ENCODE measurements at regions not wholly inside any gene's neighbourhood (a gene's known extent, or its start where the extent isn't known, plus 50 kb on each side); places are given as distances from the start of the nearest gene placed in this dataset.

GRCh38 chr4:189048119-189048518, 892.6 kb upstream of the FRG1 start:
- H3K27me3 Mint-ChIP-seq: no peaks in the 10 kb centered on the region

DNA sequence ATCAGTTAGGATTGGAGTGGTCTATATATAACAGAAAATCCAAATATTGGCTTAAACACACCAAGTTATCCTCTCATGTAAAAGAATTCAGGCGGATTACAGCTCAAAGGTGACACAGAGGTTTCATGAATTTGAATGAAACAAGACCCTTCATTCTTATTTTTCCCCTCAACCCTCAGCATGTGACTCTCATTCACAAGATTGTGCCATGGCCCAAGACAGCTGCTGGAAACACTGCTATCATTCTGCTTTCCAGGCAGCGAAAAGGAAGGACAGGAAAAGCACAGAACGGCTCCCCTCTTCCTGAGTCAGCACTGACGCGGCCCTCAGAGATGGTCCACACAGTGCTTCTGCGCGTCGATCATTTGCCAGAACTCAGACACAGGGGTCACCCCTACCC, 891.0 kb upstream of the FRG1 start:
- Mint-ChIP-seq H3K4me1 (ENCODE audit: low read depth in 2 of 2) (no peaks in the 10 kb centered on the region), H3K27ac (no peak overlapping the region), H3K36me3 (no peaks in the 10 kb centered on the region), H3K4me3 (no peak overlapping the region), H3K9me3 (peaks cover 7% of the 10 kb centered on the region), H3K27me3 (no peaks in the 10 kb centered on the region)
- DNase-seq (ENCODE audit: low spot score): no peak
- ATAC-seq: no peak

More at GRCh38 chr4:189048119-189048518, 892.6 kb upstream of the FRG1 start:
- Mint-ChIP-seq H3K9me3 (peaks cover 4% of the 10 kb centered on the region), H3K36me3 (no peaks in the 10 kb centered on the region), H3K4me1 (ENCODE audit: low read depth in 2 of 2) (no peaks in the 10 kb centered on the region), H3K4me3 (no peak overlapping the region), H3K27ac (no peak overlapping the region)
- ATAC-seq: no peak
- no peak for DNase-seq (ENCODE audit: low spot score)

GRCh38 chr4:189050643-189051042, 890.0 kb upstream of the FRG1 start:
- no peak overlapping the region for H3K27ac Mint-ChIP-seq
- H3K4me1 Mint-ChIP-seq (ENCODE audit: low read depth in 2 of 2): no peaks in the 10 kb centered on the region
- H3K4me3 Mint-ChIP-seq: no peak overlapping the region
- no peaks in the 10 kb centered on the region for H3K27me3 Mint-ChIP-seq
- peaks cover 10% of the 10 kb centered on the region for H3K9me3 Mint-ChIP-seq
- no peak for ATAC-seq
- no peak for DNase-seq (ENCODE audit: low spot score)
- no peaks in the 10 kb centered on the region for H3K36me3 Mint-ChIP-seq

DNA sequence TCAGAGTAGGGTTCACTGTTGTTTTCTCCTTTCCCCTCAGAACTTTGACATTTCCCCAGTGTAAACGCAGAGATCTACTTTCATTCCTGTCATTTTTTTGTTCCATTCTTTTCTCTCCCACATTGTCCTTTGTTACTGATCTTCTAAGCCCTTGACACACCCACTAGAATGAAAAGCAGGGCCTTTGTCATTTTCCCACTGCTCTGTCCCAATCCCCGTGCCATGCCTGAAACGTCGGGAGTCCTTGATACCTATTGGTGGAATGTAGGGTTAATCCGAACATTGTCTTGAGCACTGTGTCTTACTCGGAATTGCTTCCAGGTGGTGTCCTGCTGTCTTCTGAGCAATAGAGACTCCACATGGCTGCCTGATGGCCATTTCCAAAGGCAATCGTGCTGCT, 887.1 kb upstream of the FRG1 start:
- Mint-ChIP-seq H3K4me1 (ENCODE audit: low read depth in 2 of 2) (no peaks in the 10 kb centered on the region), H3K36me3 (no peaks in the 10 kb centered on the region), H3K27me3 (no peaks in the 10 kb centered on the region), H3K27ac (no peak overlapping the region), H3K4me3 (no peak overlapping the region), H3K9me3 (peaks cover 9% of the 10 kb centered on the region)
- no peak for DNase-seq (ENCODE audit: low spot score)
- ATAC-seq: no peak

DNA sequence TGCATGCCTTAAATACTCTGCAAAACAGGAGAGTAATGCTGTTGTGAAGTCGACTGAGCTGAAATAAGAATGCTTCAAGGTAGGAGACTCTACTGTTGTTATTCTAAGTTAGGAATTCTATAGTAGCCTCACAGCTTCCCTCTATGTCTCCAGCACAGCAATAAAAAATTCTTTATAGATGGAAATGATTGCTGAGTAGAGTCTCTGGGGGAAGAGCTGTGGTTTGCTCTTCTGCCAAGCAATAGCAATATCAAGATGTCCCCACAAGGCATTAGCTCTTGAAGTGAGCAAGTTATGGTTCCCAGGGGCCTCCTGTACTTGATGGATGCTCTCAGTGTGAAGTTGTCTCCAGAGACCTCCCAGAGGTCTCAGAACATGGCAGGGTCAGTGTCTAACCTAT, 880.6 kb upstream of the FRG1 start:
- Mint-ChIP-seq H3K36me3 (no peaks in the 10 kb centered on the region), H3K4me1 (ENCODE audit: low read depth in 2 of 2) (no peaks in the 10 kb centered on the region), H3K9me3 (peaks cover 29% of the 10 kb centered on the region), H3K4me3 (no peak overlapping the region), H3K27ac (no peak overlapping the region), H3K27me3 (no peaks in the 10 kb centered on the region)
- ATAC-seq: no peak
- DNase-seq (ENCODE audit: low spot score): no peak

GRCh38 chr4:189062047-189062820, 878.4 kb upstream of the FRG1 start:
- no peaks in the 10 kb centered on the region for H3K4me1 Mint-ChIP-seq (ENCODE audit: low read depth in 2 of 2)
- no peak overlapping the region for H3K4me3 Mint-ChIP-seq
- H3K27ac Mint-ChIP-seq: no peak overlapping the region
- DNase-seq (ENCODE audit: low spot score): no peak
- no peak for ATAC-seq
- H3K27me3 Mint-ChIP-seq: no peaks in the 10 kb centered on the region
- no peaks in the 10 kb centered on the region for H3K36me3 Mint-ChIP-seq
- peaks cover 32% of the 10 kb centered on the region for H3K9me3 Mint-ChIP-seq

GRCh38 chr4:189069772-189070171, 870.9 kb upstream of the FRG1 start:
- Mint-ChIP-seq H3K27me3 (no peaks in the 10 kb centered on the region), H3K4me1 (ENCODE audit: low read depth in 2 of 2) (no peaks in the 10 kb centered on the region), H3K4me3 (no peak overlapping the region), H3K36me3 (peaks cover 6% of the 10 kb centered on the region), H3K27ac (no peak overlapping the region), H3K9me3 (peaks cover 22% of the 10 kb centered on the region)
- DNase-seq (ENCODE audit: low spot score): no peak
- ATAC-seq: no peak

DNA sequence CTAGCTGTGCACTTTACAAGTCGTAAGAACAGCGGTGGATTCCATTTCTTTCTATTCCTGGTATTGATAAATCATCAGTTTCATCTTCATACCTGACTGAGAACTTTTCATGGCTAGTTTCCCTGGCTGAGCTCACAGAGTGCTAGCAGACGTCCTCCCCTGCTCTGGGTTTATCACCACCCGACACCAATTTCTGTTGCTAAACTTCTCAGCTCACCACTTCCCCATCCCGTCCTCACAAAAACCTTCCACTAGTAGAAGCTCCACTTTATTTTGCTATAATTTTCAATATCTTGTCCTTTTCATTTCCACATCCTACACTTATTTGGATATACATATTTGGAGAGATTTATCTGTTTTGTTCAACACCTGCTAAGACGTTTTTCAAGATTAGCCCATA, 869.4 kb upstream of the FRG1 start:
- ATAC-seq (no peak), DNase-seq (ENCODE audit: low spot score) (no peak)
- Mint-ChIP-seq H3K4me1 (ENCODE audit: low read depth in 2 of 2) (no peaks in the 10 kb centered on the region), H3K36me3 (peaks cover 6% of the 10 kb centered on the region), H3K27ac (no peak overlapping the region), H3K27me3 (no peaks in the 10 kb centered on the region), H3K9me3 (peaks cover 26% of the 10 kb centered on the region), H3K4me3 (no peak overlapping the region)

DNA sequence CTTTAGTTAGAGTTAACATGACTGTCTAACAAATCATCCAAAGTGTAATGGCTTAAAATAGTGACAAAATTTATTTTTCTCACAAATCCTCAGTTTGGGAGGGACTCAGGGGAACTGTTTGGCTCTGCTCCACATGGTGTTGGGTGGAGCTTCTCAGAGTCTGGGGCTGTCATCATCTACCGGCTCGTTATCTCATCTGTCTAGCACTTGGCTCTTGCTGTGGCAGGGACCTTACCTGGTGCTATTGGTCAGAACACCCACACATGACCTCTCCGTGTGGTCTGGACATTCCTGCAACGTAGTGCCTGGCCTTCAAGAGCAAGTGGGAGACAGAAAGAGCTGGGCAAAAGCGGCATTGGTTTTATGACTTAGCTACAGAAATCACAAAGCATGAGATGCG, 866.9 kb upstream of the FRG1 start:
- ATAC-seq (no peak), DNase-seq (ENCODE audit: low spot score) (no peak)
- Mint-ChIP-seq H3K36me3 (peaks cover 6% of the 10 kb centered on the region), H3K4me3 (no peak overlapping the region), H3K27me3 (no peaks in the 10 kb centered on the region), H3K27ac (no peak overlapping the region), H3K9me3 (peaks cover 16% of the 10 kb centered on the region), H3K4me1 (ENCODE audit: low read depth in 2 of 2) (no peaks in the 10 kb centered on the region)

DNA sequence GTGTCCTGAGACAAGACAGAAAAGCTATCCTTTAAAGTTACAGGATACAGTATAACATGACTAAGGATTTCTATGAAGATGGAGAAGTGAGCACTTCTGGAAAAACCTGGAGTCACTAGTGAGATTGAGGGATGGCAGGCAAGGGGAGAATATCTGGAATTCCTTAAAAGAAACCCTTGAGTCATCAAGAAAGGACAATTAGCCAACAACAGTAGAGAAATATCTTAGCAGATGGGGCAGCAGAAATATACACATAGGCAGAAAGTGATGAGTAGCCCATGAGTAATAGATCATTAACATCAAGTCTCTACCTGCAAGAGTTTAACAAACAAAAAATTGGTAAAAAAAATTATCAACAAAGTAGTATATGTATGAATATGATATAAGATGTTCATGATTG, 858.8 kb upstream of the FRG1 start:
- Mint-ChIP-seq H3K27ac (no peak overlapping the region), H3K36me3 (no peaks in the 10 kb centered on the region), H3K9me3 (peaks cover 2% of the 10 kb centered on the region), H3K4me1 (ENCODE audit: low read depth in 2 of 2) (no peaks in the 10 kb centered on the region), H3K4me3 (no peak overlapping the region), H3K27me3 (no peaks in the 10 kb centered on the region)
- ATAC-seq (no peak), DNase-seq (ENCODE audit: low spot score) (no peak)

GRCh38 chr4:189083769-189084168, 856.9 kb upstream of the FRG1 start:
- Mint-ChIP-seq H3K4me1 (ENCODE audit: low read depth in 2 of 2) (no peaks in the 10 kb centered on the region), H3K27ac (no peak overlapping the region), H3K36me3 (no peaks in the 10 kb centered on the region), H3K9me3 (peaks cover 2% of the 10 kb centered on the region), H3K27me3 (no peaks in the 10 kb centered on the region), H3K4me3 (no peak overlapping the region)
- DNase-seq (ENCODE audit: low spot score) (no peak), ATAC-seq (no peak)

- Mint-ChIP-seq H3K4me3 (no peak overlapping the region), H3K9me3 (peaks cover 2% of the 10 kb centered on the region), H3K4me1 (ENCODE audit: low read depth in 2 of 2) (no peaks in the 10 kb centered on the region), H3K27ac (no peak overlapping the region), H3K27me3 (no peaks in the 10 kb centered on the region), H3K36me3 (no peaks in the 10 kb centered on the region)
- DNase-seq (ENCODE audit: low spot score): no peak
- ATAC-seq: no peak
Observed at GRCh38 chr4:189084671-189085070, 856.0 kb upstream of the FRG1 start.

DNA sequence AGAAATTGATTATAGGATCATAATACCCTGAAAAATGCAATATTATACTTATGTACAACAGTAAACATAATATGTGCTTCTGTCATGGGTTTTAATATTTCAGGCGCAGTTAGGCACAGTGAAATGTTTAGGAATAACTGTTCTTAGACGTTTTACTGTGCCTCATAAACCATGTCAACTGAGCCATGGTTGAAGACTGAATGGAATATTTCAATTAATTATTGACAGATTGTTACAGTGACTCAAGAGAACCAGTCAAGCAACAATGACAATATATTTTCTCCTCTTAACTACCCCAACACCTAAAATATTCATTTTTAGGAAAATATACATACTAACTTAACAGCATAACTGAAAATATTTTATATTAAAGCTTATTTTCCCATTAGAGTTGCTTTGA, 852.7 kb upstream of the FRG1 start:
- H3K4me3 Mint-ChIP-seq: no peak overlapping the region
- H3K36me3 Mint-ChIP-seq: no peaks in the 10 kb centered on the region
- no peaks in the 10 kb centered on the region for H3K9me3 Mint-ChIP-seq
- H3K4me1 Mint-ChIP-seq (ENCODE audit: low read depth in 2 of 2): no peaks in the 10 kb centered on the region
- DNase-seq (ENCODE audit: low spot score): no peak
- no peaks in the 10 kb centered on the region for H3K27me3 Mint-ChIP-seq
- ATAC-seq: no peak
- H3K27ac Mint-ChIP-seq: no peak overlapping the region

DNA sequence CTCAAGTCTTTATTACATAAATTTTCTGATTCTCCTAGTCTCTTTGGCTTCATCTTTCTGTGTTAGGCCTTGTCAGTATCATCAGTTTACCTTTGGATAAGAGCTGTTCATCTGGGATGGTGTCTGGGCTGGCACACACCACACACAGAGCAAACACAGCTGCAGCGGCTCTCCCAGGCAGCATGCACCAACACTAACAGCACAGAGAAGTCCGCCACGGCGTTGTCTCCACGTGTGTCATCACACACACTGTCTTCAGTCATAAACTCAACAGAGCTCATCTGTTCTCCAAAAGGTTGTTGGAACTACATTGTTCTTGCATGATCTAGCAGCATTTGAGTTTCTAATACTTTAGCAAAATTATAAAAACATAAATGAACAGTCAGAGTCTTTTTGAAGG, 851.9 kb upstream of the FRG1 start:
- Mint-ChIP-seq H3K27me3 (no peaks in the 10 kb centered on the region), H3K27ac (no peak overlapping the region), H3K4me3 (no peak overlapping the region), H3K4me1 (ENCODE audit: low read depth in 2 of 2) (no peaks in the 10 kb centered on the region), H3K36me3 (no peaks in the 10 kb centered on the region), H3K9me3 (no peaks in the 10 kb centered on the region)
- DNase-seq (ENCODE audit: low spot score): no peak
- ATAC-seq: no peak

DNA sequence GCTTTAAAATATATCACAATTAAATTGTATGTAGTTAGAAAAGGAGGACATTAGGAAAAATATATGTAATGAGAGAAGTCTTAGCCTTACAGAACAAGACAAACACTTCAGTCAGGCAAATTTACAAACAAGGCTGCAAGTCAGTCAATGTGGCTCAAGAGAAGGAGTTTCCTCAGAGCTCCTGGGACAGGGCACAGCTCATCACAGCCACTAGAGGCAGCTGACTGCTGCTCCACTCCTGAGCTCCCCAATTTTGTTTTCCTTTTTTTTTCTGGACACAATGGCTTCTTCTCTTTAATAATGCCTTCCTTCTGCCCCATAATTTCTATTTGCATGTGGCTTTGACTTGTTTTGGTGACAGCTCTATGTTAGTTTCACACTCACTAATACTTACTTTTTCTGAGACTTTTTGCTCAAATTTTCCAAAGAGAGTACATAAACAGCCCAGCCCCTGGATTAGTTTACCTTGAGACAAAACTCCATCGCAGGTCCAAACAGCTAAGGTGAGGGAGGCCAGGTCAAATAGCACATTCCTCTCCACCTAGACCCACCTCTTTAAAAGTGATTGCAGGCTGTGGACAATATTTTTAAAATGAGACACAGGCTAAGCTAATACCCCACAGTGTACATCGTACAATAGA, 850.4 kb upstream of the FRG1 start:
- no peak overlapping the region for H3K4me3 Mint-ChIP-seq
- no peaks in the 10 kb centered on the region for H3K36me3 Mint-ChIP-seq
- no peak for DNase-seq (ENCODE audit: low spot score)
- ATAC-seq: no peak
- H3K4me1 Mint-ChIP-seq (ENCODE audit: low read depth in 2 of 2): no peaks in the 10 kb centered on the region
- no peaks in the 10 kb centered on the region for H3K27me3 Mint-ChIP-seq
- H3K27ac Mint-ChIP-seq: no peak overlapping the region
- no peaks in the 10 kb centered on the region for H3K9me3 Mint-ChIP-seq

All from natural killer cell treated with Interleukin-12 subunit alpha and Interleukin-12 subunit beta and Interleukin-15 and Interleukin-18, amount 100 ng/mL, for 72 hours (primary cell).